ENCODE measurements at regions not wholly inside any gene's neighbourhood (a gene's known extent, or its start where the extent isn't known, plus 50 kb on each side); places are given as distances from the start of the nearest gene placed in this dataset.

GRCh38 chr16:79768276-79768970, 167.9 kb upstream of the MAF start:
- no peak for DNase-seq

GRCh38 chr16:79767421-79768275, 167.1 kb upstream of the MAF start:
- no peak for DNase-seq

- DNase-seq, result no peak
These were observed 165.4 kb upstream of the MAF start for GRCh38 chr16:79765901-79766394.

GRCh38 chr16:79765431-79765830, 164.9 kb upstream of the MAF start:
- no peak for DNase-seq

GRCh38 chr16:79764415-79765110, 164.0 kb upstream of the MAF start:
- DNase-seq, result no peak

- DNase-seq, result no peak
These were observed 161.7 kb upstream of the MAF start for GRCh38 chr16:79762217-79762616.

- DNase-seq, result no peak
These were observed 158.2 kb upstream of the MAF start for GRCh38 chr16:79758615-79759346.

- no peak for DNase-seq
These were observed 157.4 kb upstream of the MAF start for GRCh38 chr16:79757968-79758367.

- DNase-seq, result no peak
These were observed 156.6 kb upstream of the MAF start for GRCh38 chr16:79757163-79757562.

- DNase-seq, result no peak
These were observed 156.0 kb upstream of the MAF start for GRCh38 chr16:79756571-79756970.

GRCh38 chr16:79754501-79754900, 154.0 kb upstream of the MAF start:
- no peak for DNase-seq

GRCh38 chr16:79754081-79754480, 153.5 kb upstream of the MAF start:
- DNase-seq, result no peak

GRCh38 chr16:79753286-79753685, 152.7 kb upstream of the MAF start:
- no peak for DNase-seq

- DNase-seq, result no peak
These were observed 151.9 kb upstream of the MAF start for GRCh38 chr16:79752396-79752795.

GRCh38 chr16:79751471-79752184, 151.1 kb upstream of the MAF start:
- DNase-seq, result no peak

GRCh38 chr16:79750311-79750710, 149.8 kb upstream of the MAF start:
- DNase-seq, result no peak

GRCh38 chr16:79748629-79749028, 148.1 kb upstream of the MAF start:
- no peak for DNase-seq

- DNase-seq, result no peak
These were observed 147.2 kb upstream of the MAF start for GRCh38 chr16:79747688-79748087.

- no peak for DNase-seq
These were observed 139.7 kb upstream of the MAF start for GRCh38 chr16:79740252-79740651.

GRCh38 chr16:79735271-79735670, 134.7 kb upstream of the MAF start:
- DNase-seq, result no peak

GRCh38 chr16:79734721-79735120, 134.2 kb upstream of the MAF start:
- no peak for DNase-seq

GRCh38 chr16:79728923-79729240, 128.3 kb upstream of the MAF start:
- DNase-seq, result no peak

Data from CD4-positive, alpha-beta T cell treated with Interleukin-4 for 1 hour (primary cell).